Activated B cell treated with CpG ODN at 0.5 μM for 24 hours (primary cell): ENCODE measurements at regions not wholly inside any gene's neighbourhood (a gene's known extent, or its start where the extent isn't known, plus 50 kb on each side); places are given as distances from the start of the nearest gene placed in this dataset.

Source experiments
- ATAC-seq: fragments of 200-7000 bp; cut with Tn5 transposase; one replicate; pipeline ENCODE4 v1.10.0; 2021; ENCODE audit warnings: low read depth, mild to moderate bottlenecking, moderate library complexity
- CTCF ChIA-PET: fragments of 350-600 bp; sonication (Branson Sonifier 250); formaldehyde crosslinking; loops from one replicate; lab custom pipeline; 2021; ENCODE audit warnings: antibody characterized with exemption; lab: Charles Lee
- POLR2A ChIA-PET: fragments of 350-600 bp; sonication (Branson Sonifier 250); formaldehyde crosslinking; loops from one replicate; lab custom pipeline; 2021; ENCODE audit warnings: antibody characterized with exemption; lab: Charles Lee
- DNase-seq: peaks from one replicate; pipeline ENCODE4 v3.0.0; 2022
- H3K27ac Mint-ChIP-seq: one replicate; pipeline ENCODE4 v1.8.0; 2020; ENCODE audit warnings: mixed read lengths
- H3K27me3 Mint-ChIP-seq: one replicate; pipeline ENCODE4 v1.8.0; 2021; ENCODE audit warnings: mixed read lengths
- H3K36me3 Mint-ChIP-seq: one replicate; pipeline ENCODE4 v1.8.0; 2021; ENCODE audit warnings: low read depth, mixed read lengths
- H3K4me1 Mint-ChIP-seq: one replicate; pipeline ENCODE4 v1.8.0; 2021; ENCODE audit warnings: mixed read lengths
- H3K4me3 Mint-ChIP-seq: one replicate; pipeline ENCODE4 v1.8.0; 2020; ENCODE audit warnings: mild to moderate bottlenecking, mixed read lengths
- H3K9me3 Mint-ChIP-seq: one replicate; pipeline ENCODE4 v1.8.0; 2020; ENCODE audit warnings: mixed read lengths
- CTCF ChIP-seq: fragments of 200-600 bp; IDR thresholded peaks from one replicate; pipeline ENCODE4 v1.8.0; 2022; ENCODE audit warnings: antibody characterized with exemption, mild to moderate bottlenecking
- intact Hi-C: fragments of 100-400 bp; cut with micrococcal nuclease; formaldehyde crosslinking; loops from one replicate; pipeline ENCODE4 v1.15.1; 2024

GRCh38 chr11:15883455-15883920 is 472.9 kb downstream of the SOX6 start:
- no peaks in the 10 kb centered on the region for H3K9me3 Mint-ChIP-seq
- intact Hi-C loops: no loop called here
- ATAC-seq: no peak

GRCh38 chr11:15884141-15884540 is 472.2 kb downstream of the SOX6 start:
- POLR2A ChIA-PET: no interaction called here
- intact Hi-C loops: no loop called here
- no peaks in the 10 kb centered on the region for H3K27me3 Mint-ChIP-seq
- DNase-seq: no peak
- ATAC-seq: no peak
- no peaks in the 10 kb centered on the region for H3K36me3 Mint-ChIP-seq
- CTCF ChIA-PET: no interaction called here
- H3K4me3 Mint-ChIP-seq: no peak overlapping the region
- TF ChIP-seq CTCF: no peak
- H3K4me1 Mint-ChIP-seq: no peaks in the 10 kb centered on the region
- H3K27ac Mint-ChIP-seq: no peak overlapping the region
- no peaks in the 10 kb centered on the region for H3K9me3 Mint-ChIP-seq

More at GRCh38 chr11:15883455-15883920, 472.9 kb downstream of the SOX6 start:
- no peak overlapping the region for H3K27ac Mint-ChIP-seq
- no peaks in the 10 kb centered on the region for H3K27me3 Mint-ChIP-seq
- no peak for DNase-seq
- CTCF ChIA-PET: no interaction called here
- no peaks in the 10 kb centered on the region for H3K4me1 Mint-ChIP-seq
- POLR2A ChIA-PET: no interaction called here
- H3K4me3 Mint-ChIP-seq: no peak overlapping the region
- no peak for TF ChIP-seq CTCF
- no peaks in the 10 kb centered on the region for H3K36me3 Mint-ChIP-seq

GRCh38 chr11:15884777-15885540 is 471.4 kb downstream of the SOX6 start:
- POLR2A ChIA-PET: no interaction called here

GRCh38 chr11:15885854-15886253 is 470.5 kb downstream of the SOX6 start:
- ChIA-PET POLR2A (no interaction called here), CTCF (no interaction called here)
- H3K36me3 Mint-ChIP-seq: no peaks in the 10 kb centered on the region
- no peak for ATAC-seq
- intact Hi-C loops: no loop called here
- DNase-seq: no peak
- no peak for TF ChIP-seq CTCF
- no peak overlapping the region for H3K27ac Mint-ChIP-seq
- H3K9me3 Mint-ChIP-seq: no peaks in the 10 kb centered on the region
- H3K4me1 Mint-ChIP-seq: no peaks in the 10 kb centered on the region
- H3K27me3 Mint-ChIP-seq: no peaks in the 10 kb centered on the region
- H3K4me3 Mint-ChIP-seq: no peak overlapping the region

More at GRCh38 chr11:15884777-15885540, 471.4 kb downstream of the SOX6 start:
- ATAC-seq: no peak
- Mint-ChIP-seq H3K27me3 (no peaks in the 10 kb centered on the region), H3K27ac (no peak overlapping the region), H3K36me3 (no peaks in the 10 kb centered on the region), H3K9me3 (no peaks in the 10 kb centered on the region), H3K4me1 (no peaks in the 10 kb centered on the region), H3K4me3 (no peak overlapping the region)
- CTCF ChIA-PET: no interaction called here
- no peak for TF ChIP-seq CTCF
- intact Hi-C loops: no loop called here
- no peak for DNase-seq

GRCh38 chr11:15886299-15886698 is 470.0 kb downstream of the SOX6 start:
- intact Hi-C loops: no loop called here

More at GRCh38 chr11:15886299-15886698, 470.0 kb downstream of the SOX6 start:
- H3K27ac Mint-ChIP-seq: no peak overlapping the region
- no peak overlapping the region for H3K4me3 Mint-ChIP-seq
- H3K4me1 Mint-ChIP-seq: no peaks in the 10 kb centered on the region
- H3K36me3 Mint-ChIP-seq: no peaks in the 10 kb centered on the region
- ATAC-seq: no peak
- no peak for TF ChIP-seq CTCF
- no peak for DNase-seq
- H3K9me3 Mint-ChIP-seq: no peaks in the 10 kb centered on the region
- H3K27me3 Mint-ChIP-seq: no peaks in the 10 kb centered on the region
- POLR2A ChIA-PET: no interaction called here
- CTCF ChIA-PET: no interaction called here
